ENCODE measurements at regions not wholly inside any gene's neighbourhood (a gene's known extent, or its start where the extent isn't known, plus 50 kb on each side); places are given as distances from the start of the nearest gene placed in this dataset.

GRCh38 chr11:128188346-128189004 is 398.9 kb downstream of the ETS1 start:
- intact Hi-C loops (cut with DNase I): no loop called here
- H3K4me3 ChIP-seq: no peak overlapping the region
- TF ChIP-seq POLR2A (IDR thresholded peaks at IDR 0.05): no peak
- TF ChIP-seq, protein P1, sequence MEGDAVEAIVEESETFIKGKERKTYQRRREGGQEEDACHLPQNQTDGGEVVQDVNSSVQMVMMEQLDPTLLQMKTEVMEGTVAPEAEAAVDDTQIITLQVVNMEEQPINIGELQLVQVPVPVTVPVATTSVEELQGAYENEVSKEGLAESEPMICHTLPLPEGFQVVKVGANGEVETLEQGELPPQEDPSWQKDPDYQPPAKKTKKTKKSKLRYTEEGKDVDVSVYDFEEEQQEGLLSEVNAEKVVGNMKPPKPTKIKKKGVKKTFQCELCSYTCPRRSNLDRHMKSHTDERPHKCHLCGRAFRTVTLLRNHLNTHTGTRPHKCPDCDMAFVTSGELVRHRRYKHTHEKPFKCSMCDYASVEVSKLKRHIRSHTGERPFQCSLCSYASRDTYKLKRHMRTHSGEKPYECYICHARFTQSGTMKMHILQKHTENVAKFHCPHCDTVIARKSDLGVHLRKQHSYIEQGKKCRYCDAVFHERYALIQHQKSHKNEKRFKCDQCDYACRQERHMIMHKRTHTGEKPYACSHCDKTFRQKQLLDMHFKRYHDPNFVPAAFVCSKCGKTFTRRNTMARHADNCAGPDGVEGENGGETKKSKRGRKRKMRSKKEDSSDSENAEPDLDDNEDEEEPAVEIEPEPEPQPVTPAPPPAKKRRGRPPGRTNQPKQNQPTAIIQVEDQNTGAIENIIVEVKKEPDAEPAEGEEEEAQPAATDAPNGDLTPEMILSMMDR (IDR thresholded peaks at IDR 0.05): no peak
- H3K27ac ChIP-seq: no peak overlapping the region
- ATAC-seq (no peak), DNase-seq (no peak)
- H3K36me3 ChIP-seq (replicated peaks in 1 of 2; ENCODE audit: insufficient read depth in 1 of 2, low read depth in 2 of 2): no peaks in the 10 kb centered on the region
- no peaks in the 10 kb centered on the region for H3K27me3 ChIP-seq
- no peaks in the 10 kb centered on the region for H3K4me1 ChIP-seq
- WGBS, 2 donors: 67 to 79% methylated on average over 9 of the region's 9 CpGs
- H3K9me3 ChIP-seq: no peaks in the 10 kb centered on the region

- H3K36me3 ChIP-seq (replicated peaks in 1 of 2; ENCODE audit: insufficient read depth in 1 of 2, low read depth in 2 of 2): no peaks in the 10 kb centered on the region
- no peak overlapping the region for H3K27ac ChIP-seq
- ATAC-seq (no peak), DNase-seq (no peak)
- WGBS, 2 donors: 93 to 100% methylated on average over 1 of the region's 1 CpG
- no peaks in the 10 kb centered on the region for H3K4me1 ChIP-seq
- no peaks in the 10 kb centered on the region for H3K9me3 ChIP-seq
- no peaks in the 10 kb centered on the region for H3K27me3 ChIP-seq
- TF ChIP-seq POLR2A (IDR thresholded peaks at IDR 0.05): no peak
- TF ChIP-seq, protein P1 (IDR thresholded peaks at IDR 0.05): no peak
- H3K4me3 ChIP-seq: no peak overlapping the region
- intact Hi-C loops (cut with DNase I): no loop called here
Observed at GRCh38 chr11:128187835-128188234, 399.5 kb downstream of the ETS1 start.

GRCh38 chr11:128187377-128187776 is 400.0 kb downstream of the ETS1 start:
- ATAC-seq: no peak
- no peaks in the 10 kb centered on the region for H3K36me3 ChIP-seq (replicated peaks in 1 of 2; ENCODE audit: insufficient read depth in 1 of 2, low read depth in 2 of 2)
- TF ChIP-seq, protein P1 (IDR thresholded peaks at IDR 0.05): no peak
- TF ChIP-seq POLR2A (IDR thresholded peaks at IDR 0.05): no peak
- intact Hi-C loops (cut with DNase I): no loop called here
- no peak overlapping the region for H3K27ac ChIP-seq
- no peak for DNase-seq
- H3K4me1 ChIP-seq: no peaks in the 10 kb centered on the region
- no peaks in the 10 kb centered on the region for H3K9me3 ChIP-seq
- WGBS, 2 donors: 63 to 74% methylated on average over 4 of the region's 4 CpGs
- no peak overlapping the region for H3K4me3 ChIP-seq
- no peaks in the 10 kb centered on the region for H3K27me3 ChIP-seq

GRCh38 chr11:128184981-128185380 is 402.4 kb downstream of the ETS1 start:
- Histone ChIP-seq H3K27ac (no peak overlapping the region), H3K4me1 (no peaks in the 10 kb centered on the region), H3K36me3 (replicated peaks in 1 of 2; ENCODE audit: insufficient read depth in 1 of 2, low read depth in 2 of 2) (no peaks in the 10 kb centered on the region), H3K9me3 (no peaks in the 10 kb centered on the region), H3K4me3 (no peak overlapping the region), H3K27me3 (no peaks in the 10 kb centered on the region)
- ATAC-seq: no peak
- no peak for TF ChIP-seq POLR2A (IDR thresholded peaks at IDR 0.05)
- TF ChIP-seq, protein P1 (IDR thresholded peaks at IDR 0.05): no peak
- intact Hi-C loops (cut with DNase I): no loop called here
- DNase-seq: no peak
- WGBS, 2 donors: 73% methylated on average over 7 of the region's 7 CpGs

GRCh38 chr11:128182844-128183243 is 404.5 kb downstream of the ETS1 start:
- Histone ChIP-seq H3K4me1 (no peaks in the 10 kb centered on the region), H3K9me3 (no peaks in the 10 kb centered on the region), H3K4me3 (no peak overlapping the region), H3K27me3 (no peaks in the 10 kb centered on the region), H3K27ac (no peak overlapping the region), H3K36me3 (replicated peaks in 1 of 2; ENCODE audit: insufficient read depth in 1 of 2, low read depth in 2 of 2) (no peaks in the 10 kb centered on the region)
- TF ChIP-seq POLR2A (IDR thresholded peaks at IDR 0.05): no peak
- TF ChIP-seq, protein P1 (IDR thresholded peaks at IDR 0.05): no peak
- DNase-seq (no peak), ATAC-seq (no peak)
- intact Hi-C loops (cut with DNase I): no loop called here
- 83 to 100% methylated on average over 1 of the region's 1 CpG for WGBS, 2 donors

Measured in body of pancreas (tissue), 4 donors.